GM12875 (cell line): ENCODE measurements at regions not wholly inside any gene's neighbourhood (a gene's known extent, or its start where the extent isn't known, plus 50 kb on each side); places are given as distances from the start of the nearest gene placed in this dataset.
"Not testable (repeated sequence)": the region's sequence is repeated elsewhere in the genome, so short reads cannot be mapped to it uniquely, and the experiment has no call there.

ENCODE experiments used
- H3K4me3 ChIP-seq: one replicate; pipeline ENCODE4 v1.5.1; 2011; ENCODE audit warnings: low read depth, low read length, control low read depth
- CTCF ChIP-seq: IDR thresholded peaks from 2 replicates; pipeline ENCODE4 v1.5.1; 2011; ENCODE audit warnings: low read depth, mild to moderate bottlenecking, control low read depth, inconsistent platforms, low read length, moderate library complexity, borderline replicate concordance; ENCODE audit not compliant: insufficient read depth

DNA sequence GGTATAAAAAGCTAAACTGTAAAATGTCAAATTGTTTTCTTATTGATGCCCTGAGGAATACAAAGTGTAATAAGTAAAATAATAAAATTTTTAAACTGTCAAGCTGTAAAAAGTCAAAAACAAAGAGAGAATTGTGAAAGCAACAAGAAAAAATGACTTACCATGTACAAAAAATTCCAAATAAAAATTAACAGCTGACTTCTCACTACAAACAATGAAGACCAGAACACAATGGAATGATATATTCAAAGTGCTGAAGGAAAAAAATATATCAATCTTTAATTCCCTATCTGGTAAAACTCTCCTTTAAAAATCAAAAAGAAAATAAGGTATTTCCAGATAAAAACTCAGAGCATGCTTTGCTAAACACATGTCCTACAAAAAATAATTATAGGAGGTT, 883.5 kb downstream of the IGSF11 start:
- TF ChIP-seq CTCF = no peak
- H3K4me3 ChIP-seq = no peak overlapping the region

GRCh38 chr3:118162627-118163588, 871.7 kb downstream of the IGSF11 start:
- H3K4me3 ChIP-seq = not testable (repeated sequence)

- no peak for TF ChIP-seq CTCF
- no peak overlapping the region for H3K4me3 ChIP-seq
Measured at GRCh38 chr3:118165413-118165812, 869.2 kb downstream of the IGSF11 start.

DNA sequence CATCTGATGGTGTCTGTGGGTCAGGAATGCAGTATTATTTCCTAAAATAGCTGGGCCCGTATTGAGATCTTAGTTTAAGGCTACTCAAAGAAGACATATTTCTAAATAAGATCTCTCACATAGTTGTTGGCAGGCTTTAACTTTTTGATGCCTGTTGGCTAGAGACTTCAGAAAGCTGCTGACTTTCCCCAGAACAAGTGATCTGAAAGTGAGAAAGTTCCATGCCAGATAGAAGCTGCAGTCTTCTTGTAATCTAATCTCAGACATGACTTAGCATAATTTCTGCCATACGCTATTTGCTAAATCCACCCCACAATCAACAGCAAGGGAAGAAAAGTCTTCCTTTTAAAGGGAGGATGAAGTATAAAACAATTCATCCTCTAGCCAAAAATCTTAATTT, 867.1 kb downstream of the IGSF11 start:
- H3K4me3 ChIP-seq = no peak overlapping the region
- TF ChIP-seq CTCF = no peak

- TF ChIP-seq CTCF = no peak
Measured at GRCh38 chr3:118168175-118168574, 866.5 kb downstream of the IGSF11 start.

DNA sequence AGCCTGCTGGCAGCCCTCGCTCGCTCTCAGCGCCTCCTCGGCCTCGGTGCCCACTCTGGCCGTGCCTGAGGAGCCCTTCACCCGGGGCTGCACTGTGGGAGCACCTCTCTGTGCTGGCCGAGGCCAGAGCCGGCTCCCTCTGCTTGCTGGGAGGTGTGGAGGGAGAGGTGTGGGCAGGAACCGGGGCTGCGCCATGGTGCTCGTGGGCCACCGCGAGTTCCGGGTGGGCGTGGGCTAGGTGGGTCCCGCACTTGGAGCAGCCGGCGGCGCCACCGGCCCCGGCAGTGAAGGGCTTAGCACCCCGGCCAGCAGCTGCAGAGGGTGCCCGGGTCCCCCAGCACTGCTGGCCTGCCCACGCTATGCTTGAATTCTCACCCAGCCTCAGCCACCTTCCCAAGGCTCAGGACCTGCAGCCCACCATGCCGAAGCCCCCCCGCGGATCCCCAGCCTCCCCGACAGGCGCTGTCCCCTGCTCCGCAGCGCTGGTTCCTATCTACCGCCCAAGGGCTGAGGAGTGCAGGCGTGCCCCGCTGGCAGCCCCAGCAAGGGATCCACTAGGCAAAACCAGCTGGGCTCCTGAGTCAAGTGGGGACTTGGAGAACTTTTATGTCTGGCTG, 863.3 kb downstream of the IGSF11 start:
- H3K4me3 ChIP-seq = no peak overlapping the region
- no peak for TF ChIP-seq CTCF

More at GRCh38 chr3:118168175-118168574, 866.5 kb downstream of the IGSF11 start:
- no peak overlapping the region for H3K4me3 ChIP-seq

DNA sequence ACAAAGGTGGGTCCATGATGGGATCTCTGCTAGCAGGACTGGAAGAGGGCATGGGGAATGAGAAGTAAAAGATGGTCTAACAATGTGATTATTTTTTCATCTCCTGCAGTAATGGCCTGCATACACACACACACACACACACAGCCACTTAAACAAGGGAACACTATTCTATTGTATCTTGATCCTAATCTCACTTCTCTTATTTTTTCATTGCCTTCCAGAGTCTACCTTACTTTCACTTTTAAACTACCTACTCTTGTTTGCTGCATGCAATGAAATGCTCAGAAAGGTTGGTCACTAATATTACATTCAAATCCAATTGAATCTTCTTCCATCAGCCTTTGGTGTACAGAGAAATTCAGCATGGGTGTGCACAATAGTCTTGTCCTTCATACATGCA, 853.8 kb downstream of the IGSF11 start:
- H3K4me3 ChIP-seq = no peak overlapping the region
- no peak for TF ChIP-seq CTCF
